ENCODE measurements at regions not wholly inside any gene's neighbourhood (a gene's known extent, or its start where the extent isn't known, plus 50 kb on each side); places are given as distances from the start of the nearest gene placed in this dataset.
"Not testable (repeated sequence)": the region's sequence is repeated elsewhere in the genome, so short reads cannot be mapped to it uniquely, and the experiment has no call there.

GRCh38 chrX:104360774-104361173 is 106.0 kb upstream of the ESX1 start:
- H3K4me1 Mint-ChIP-seq (ENCODE audit: low read depth); H3K27ac Mint-ChIP-seq; DNase-seq; ATAC-seq (replicated peaks in 1 of 2); H3K9me3 Mint-ChIP-seq; H3K36me3 Mint-ChIP-seq (ENCODE audit: insufficient read depth in 2 of 2); H3K4me3 Mint-ChIP-seq: not testable (repeated sequence)
- peaks cover 64% of the 10 kb centered on the region for H3K27me3 Mint-ChIP-seq (ENCODE audit: low read depth)

- H3K36me3 Mint-ChIP-seq (ENCODE audit: insufficient read depth in 2 of 2): no peaks in the 10 kb centered on the region
- ATAC-seq (replicated peaks in 1 of 2): no peak
These were observed 104.4 kb upstream of the ESX1 start for GRCh38 chrX:104359124-104359523.

GRCh38 chrX:104351173-104351769 is 96.5 kb upstream of the ESX1 start:
- Mint-ChIP-seq H3K36me3 (ENCODE audit: insufficient read depth in 2 of 2) (no peaks in the 10 kb centered on the region), H3K9me3 (no peaks in the 10 kb centered on the region), H3K4me3 (no peak overlapping the region), H3K4me1 (ENCODE audit: low read depth) (no peaks in the 10 kb centered on the region), H3K27me3 (ENCODE audit: low read depth) (peaks cover 58% of the 10 kb centered on the region), H3K27ac (no peak overlapping the region)
- no peak for DNase-seq
- peak in 1 of 2 donors; percentile 50 for ATAC-seq (replicated peaks in 1 of 2)

More at GRCh38 chrX:104359124-104359523, 104.4 kb upstream of the ESX1 start:
- Mint-ChIP-seq H3K9me3 (no peaks in the 10 kb centered on the region), H3K27me3 (ENCODE audit: low read depth) (peaks cover 57% of the 10 kb centered on the region), H3K4me1 (ENCODE audit: low read depth) (no peaks in the 10 kb centered on the region), H3K4me3 (no peak overlapping the region), H3K27ac (no peak overlapping the region)
- DNase-seq: no peak

GRCh38 chrX:104347860-104348259 is 93.1 kb upstream of the ESX1 start:
- no peak overlapping the region for H3K4me3 Mint-ChIP-seq
- no peak overlapping the region for H3K27ac Mint-ChIP-seq
- no peaks in the 10 kb centered on the region for H3K9me3 Mint-ChIP-seq
- H3K36me3 Mint-ChIP-seq (ENCODE audit: insufficient read depth in 2 of 2): no peaks in the 10 kb centered on the region
- H3K27me3 Mint-ChIP-seq (ENCODE audit: low read depth): peaks cover 68% of the 10 kb centered on the region
- no peak for ATAC-seq (replicated peaks in 1 of 2)
- H3K4me1 Mint-ChIP-seq (ENCODE audit: low read depth): no peaks in the 10 kb centered on the region
- DNase-seq: no peak

- Mint-ChIP-seq H3K36me3 (ENCODE audit: insufficient read depth in 2 of 2) (no peaks in the 10 kb centered on the region), H3K9me3 (no peaks in the 10 kb centered on the region), H3K4me1 (ENCODE audit: low read depth) (no peaks in the 10 kb centered on the region), H3K27ac (no peak overlapping the region), H3K27me3 (ENCODE audit: low read depth) (peaks cover 83% of the 10 kb centered on the region), H3K4me3 (no peak overlapping the region)
- peak; percentile 35 to 45 for DNase-seq
- ATAC-seq (replicated peaks in 1 of 2): peak; percentile 57
These were observed 88.8 kb upstream of the ESX1 start for GRCh38 chrX:104343428-104344129.

- Mint-ChIP-seq H3K4me3 (no peak overlapping the region), H3K4me1 (ENCODE audit: low read depth) (no peaks in the 10 kb centered on the region), H3K27me3 (ENCODE audit: low read depth) (peaks cover 73% of the 10 kb centered on the region), H3K9me3 (no peaks in the 10 kb centered on the region), H3K36me3 (ENCODE audit: insufficient read depth in 2 of 2) (no peaks in the 10 kb centered on the region), H3K27ac (no peak overlapping the region)
- no peak for DNase-seq
- ATAC-seq (replicated peaks in 1 of 2): no peak
These were observed 87.3 kb upstream of the ESX1 start for GRCh38 chrX:104342065-104342464.

GRCh38 chrX:104335756-104336155 is 81.0 kb upstream of the ESX1 start:
- Mint-ChIP-seq H3K27me3 (ENCODE audit: low read depth) (peaks cover 29% of the 10 kb centered on the region), H3K27ac (no peak overlapping the region), H3K36me3 (ENCODE audit: insufficient read depth in 2 of 2) (no peaks in the 10 kb centered on the region), H3K4me3 (no peak overlapping the region), H3K9me3 (no peaks in the 10 kb centered on the region), H3K4me1 (ENCODE audit: low read depth) (no peaks in the 10 kb centered on the region)
- peak in 1 of 2 donors; percentile 48 for ATAC-seq (replicated peaks in 1 of 2)
- no peak for DNase-seq

GRCh38 chrX:104334971-104335370 is 80.2 kb upstream of the ESX1 start:
- Mint-ChIP-seq H3K9me3 (no peaks in the 10 kb centered on the region), H3K4me3 (no peak overlapping the region), H3K27me3 (ENCODE audit: low read depth) (peaks cover 29% of the 10 kb centered on the region), H3K27ac (no peak overlapping the region), H3K36me3 (ENCODE audit: insufficient read depth in 2 of 2) (no peaks in the 10 kb centered on the region), H3K4me1 (ENCODE audit: low read depth) (no peaks in the 10 kb centered on the region)
- ATAC-seq (replicated peaks in 1 of 2) (no peak), DNase-seq (no peak)

GRCh38 chrX:104330966-104331365 is 76.2 kb upstream of the ESX1 start:
- Mint-ChIP-seq H3K4me1 (ENCODE audit: low read depth) (no peaks in the 10 kb centered on the region), H3K9me3 (no peaks in the 10 kb centered on the region), H3K27ac (no peak overlapping the region), H3K4me3 (no peak overlapping the region), H3K27me3 (ENCODE audit: low read depth) (peaks cover 7% of the 10 kb centered on the region), H3K36me3 (ENCODE audit: insufficient read depth in 2 of 2) (no peaks in the 10 kb centered on the region)
- ATAC-seq (replicated peaks in 1 of 2) (no peak), DNase-seq (no peak)

GRCh38 chrX:104329731-104330130 is 75.0 kb upstream of the ESX1 start:
- Mint-ChIP-seq H3K27ac (no peak overlapping the region), H3K27me3 (ENCODE audit: low read depth) (peaks cover 17% of the 10 kb centered on the region), H3K36me3 (ENCODE audit: insufficient read depth in 2 of 2) (no peaks in the 10 kb centered on the region), H3K9me3 (no peaks in the 10 kb centered on the region), H3K4me3 (no peak overlapping the region), H3K4me1 (ENCODE audit: low read depth) (peaks cover 4% of the 10 kb centered on the region)
- ATAC-seq (replicated peaks in 1 of 2) (no peak), DNase-seq (no peak)

GRCh38 chrX:104325213-104325585 is 70.5 kb upstream of the ESX1 start:
- Mint-ChIP-seq H3K9me3 (no peaks in the 10 kb centered on the region), H3K4me3 (no peak overlapping the region), H3K36me3 (ENCODE audit: insufficient read depth in 2 of 2) (no peaks in the 10 kb centered on the region), H3K4me1 (ENCODE audit: low read depth) (peaks cover 4% of the 10 kb centered on the region), H3K27me3 (ENCODE audit: low read depth) (peaks cover 22% of the 10 kb centered on the region), H3K27ac (no peak overlapping the region)
- DNase-seq: no peak
- ATAC-seq (replicated peaks in 1 of 2): no peak

- Mint-ChIP-seq H3K27ac (no peak overlapping the region), H3K27me3 (ENCODE audit: low read depth) (peaks cover 22% of the 10 kb centered on the region), H3K9me3 (no peaks in the 10 kb centered on the region), H3K4me3 (no peak overlapping the region), H3K36me3 (ENCODE audit: insufficient read depth in 2 of 2) (no peaks in the 10 kb centered on the region), H3K4me1 (ENCODE audit: low read depth) (peaks cover 4% of the 10 kb centered on the region)
- DNase-seq (no peak), ATAC-seq (replicated peaks in 1 of 2) (no peak)
These were observed 69.9 kb upstream of the ESX1 start for GRCh38 chrX:104324461-104325212.

GRCh38 chrX:104319346-104319745 is 64.6 kb upstream of the ESX1 start:
- Mint-ChIP-seq H3K4me1 (ENCODE audit: low read depth) (no peaks in the 10 kb centered on the region), H3K27ac (no peak overlapping the region), H3K4me3 (no peak overlapping the region), H3K36me3 (ENCODE audit: insufficient read depth in 2 of 2) (no peaks in the 10 kb centered on the region), H3K27me3 (ENCODE audit: low read depth) (peaks cover 23% of the 10 kb centered on the region), H3K9me3 (no peaks in the 10 kb centered on the region)
- ATAC-seq (replicated peaks in 1 of 2) (no peak), DNase-seq (no peak)

Measured in activated T-cell treated with anti-CD3 and anti-CD28 coated beads, Interleukin-2, amount 50 U/mL, for 72 hours (primary cell).